C4-2B (cell line): ENCODE measurements at regions not wholly inside any gene's neighbourhood (a gene's known extent, or its start where the extent isn't known, plus 50 kb on each side); places are given as distances from the start of the nearest gene placed in this dataset.

ENCODE experiments used
- CTCF ChIP-seq: fragments of 450-650 bp; conservative IDR thresholded peaks from 2 replicates; pipeline ENCODE4 v1.5.1; 2017; ENCODE audit warnings: mild to moderate bottlenecking
- ZFX ChIP-seq: fragments of 450-650 bp; IDR thresholded peaks from 2 replicates; pipeline ENCODE4 v1.6.1; 2017

DNA sequence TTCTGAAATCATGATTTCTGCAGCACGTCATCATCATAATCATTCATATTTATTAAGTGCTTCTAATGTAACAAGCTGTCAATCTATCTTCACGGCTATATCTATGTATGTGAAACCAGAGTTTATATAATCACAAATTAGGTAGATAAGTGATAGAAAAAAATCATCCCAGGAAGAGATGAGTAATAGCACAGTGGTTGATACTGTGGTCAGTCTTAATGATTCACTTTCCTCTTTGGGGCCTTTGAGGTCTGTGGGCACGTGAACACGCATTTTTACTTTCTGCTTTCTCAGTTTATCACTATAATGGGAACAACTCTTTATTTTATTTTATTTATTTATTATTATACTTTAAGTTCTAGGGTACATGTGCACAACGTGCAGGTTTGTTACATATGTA lies 265.9 kb upstream of the NOVA1 start:
- TF ChIP-seq CTCF (no peak), ZFX (no peak)
